Ureter (tissue), 1 donor: ENCODE measurements at regions not wholly inside any gene's neighbourhood (a gene's known extent, or its start where the extent isn't known, plus 50 kb on each side); places are given as distances from the start of the nearest gene placed in this dataset.

Experiments used
- DNase-seq: peaks from one replicate; pipeline ENCODE4 v3.0.0-alpha.2; 2020; ENCODE audit warnings: low spot score
- donor health status: DM: yes; HTN: yes; CAD: no.

GRCh38 chr2:6777626-6778025 lies 88.1 kb downstream of the CMPK2 start:
- DNase-seq, result no peak

GRCh38 chr2:6780765-6781274 lies 84.9 kb downstream of the CMPK2 start:
- DNase-seq, result no peak

- DNase-seq, result no peak
Observed at GRCh38 chr2:6782517-6783237, 83.0 kb downstream of the CMPK2 start.

- DNase-seq, result no peak
Observed at GRCh38 chr2:6783238-6783614, 82.5 kb downstream of the CMPK2 start.

GRCh38 chr2:6784291-6784690 lies 81.4 kb downstream of the CMPK2 start:
- DNase-seq, result no peak

GRCh38 chr2:6785493-6785892 lies 80.2 kb downstream of the CMPK2 start:
- no peak for DNase-seq

GRCh38 chr2:6787376-6787775 lies 78.3 kb downstream of the CMPK2 start:
- no peak for DNase-seq

- no peak for DNase-seq
Observed at GRCh38 chr2:6788614-6789013, 77.1 kb downstream of the CMPK2 start.

GRCh38 chr2:6789559-6790138 lies 76.1 kb downstream of the CMPK2 start:
- DNase-seq, result no peak

GRCh38 chr2:6791682-6792081 lies 74.0 kb downstream of the CMPK2 start:
- no peak for DNase-seq

- no peak for DNase-seq
Observed at GRCh38 chr2:6792883-6793282, 72.8 kb downstream of the CMPK2 start.

- DNase-seq, result no peak
Observed at GRCh38 chr2:6793371-6793770, 72.3 kb downstream of the CMPK2 start.

- DNase-seq, result no peak
Observed at GRCh38 chr2:6793913-6794312, 71.8 kb downstream of the CMPK2 start.

- no peak for DNase-seq
Observed at GRCh38 chr2:6794448-6794847, 71.3 kb downstream of the CMPK2 start.
